IMR-90 (cell line): ENCODE measurements at regions not wholly inside any gene's neighbourhood (a gene's known extent, or its start where the extent isn't known, plus 50 kb on each side); places are given as distances from the start of the nearest gene placed in this dataset.

Experiments used
- BHLHE40 ChIP-seq: fragments of 150-350 bp; IDR thresholded peaks from 2 replicates; pipeline ENCODE4 v1.6.1; 2016; ENCODE audit warnings: mild to moderate bottlenecking, low read depth, low read length
- CEBPB ChIP-seq: IDR thresholded peaks from 2 replicates; pipeline ENCODE4 v1.6.1; 2012; ENCODE audit warnings: low read depth, low read length, improper control_type of control experiment
- ELK1 ChIP-seq: fragments of 150-350 bp; IDR thresholded peaks from 2 replicates; pipeline ENCODE4 v1.6.1; 2016; ENCODE audit warnings: low read depth, mild to moderate bottlenecking, low read length, moderate library complexity, borderline replicate concordance
- FOS ChIP-seq: fragments of 150-350 bp; IDR thresholded peaks from 2 replicates; pipeline ENCODE4 v1.6.1; 2016; ENCODE audit warnings: low read depth, low read length
- MAFK ChIP-seq: IDR thresholded peaks from 2 replicates; pipeline ENCODE4 v1.6.1; 2012; ENCODE audit warnings: low read depth, low read length, improper control_type of control experiment
- MAZ ChIP-seq: IDR thresholded peaks from 2 replicates; pipeline ENCODE4 v1.6.1; 2012; ENCODE audit warnings: low read depth, mild to moderate bottlenecking, low read length, improper control_type of control experiment, moderate library complexity, borderline replicate concordance
- MXI1 ChIP-seq: IDR thresholded peaks from 2 replicates; pipeline ENCODE4 v1.6.1; 2012; ENCODE audit warnings: low read depth, mild to moderate bottlenecking, low read length, moderate library complexity, borderline replicate concordance
- POLR2A ChIP-seq: IDR thresholded peaks from 2 replicates; pipeline ENCODE4 v1.6.1; 2012; ENCODE audit warnings: mild to moderate bottlenecking, low read depth, low read length
- RAD21 ChIP-seq: IDR thresholded peaks from 2 replicates; pipeline ENCODE4 v1.6.1; 2012; ENCODE audit warnings: low read length, improper control_type of control experiment
- RCOR1 ChIP-seq: IDR thresholded peaks from 2 replicates; pipeline ENCODE4 v1.6.1; 2012; ENCODE audit warnings: mild to moderate bottlenecking, low read length, improper control_type of control experiment; ENCODE audit not compliant: insufficient replicate concordance
- RFX5 ChIP-seq: IDR thresholded peaks from 2 replicates; pipeline ENCODE4 v1.8.0; 2012; ENCODE audit warnings: low read depth, mild to moderate bottlenecking, low read length, moderate library complexity
- SMC3 ChIP-seq: fragments of 150-350 bp; IDR thresholded peaks from 2 replicates; pipeline ENCODE4 v1.6.1; 2016; ENCODE audit warnings: low read depth, mild to moderate bottlenecking, antibody characterized with exemption, low read length, moderate library complexity
- TF ChIP-seq, protein P1 (sequence below): conservative IDR thresholded peaks from 2 replicates; pipeline ENCODE4 v1.5.1; 2012; ENCODE audit warnings: mild to moderate bottlenecking, low read depth, low read length, improper control_type of control experiment

- TF ChIP-seq, protein P1, sequence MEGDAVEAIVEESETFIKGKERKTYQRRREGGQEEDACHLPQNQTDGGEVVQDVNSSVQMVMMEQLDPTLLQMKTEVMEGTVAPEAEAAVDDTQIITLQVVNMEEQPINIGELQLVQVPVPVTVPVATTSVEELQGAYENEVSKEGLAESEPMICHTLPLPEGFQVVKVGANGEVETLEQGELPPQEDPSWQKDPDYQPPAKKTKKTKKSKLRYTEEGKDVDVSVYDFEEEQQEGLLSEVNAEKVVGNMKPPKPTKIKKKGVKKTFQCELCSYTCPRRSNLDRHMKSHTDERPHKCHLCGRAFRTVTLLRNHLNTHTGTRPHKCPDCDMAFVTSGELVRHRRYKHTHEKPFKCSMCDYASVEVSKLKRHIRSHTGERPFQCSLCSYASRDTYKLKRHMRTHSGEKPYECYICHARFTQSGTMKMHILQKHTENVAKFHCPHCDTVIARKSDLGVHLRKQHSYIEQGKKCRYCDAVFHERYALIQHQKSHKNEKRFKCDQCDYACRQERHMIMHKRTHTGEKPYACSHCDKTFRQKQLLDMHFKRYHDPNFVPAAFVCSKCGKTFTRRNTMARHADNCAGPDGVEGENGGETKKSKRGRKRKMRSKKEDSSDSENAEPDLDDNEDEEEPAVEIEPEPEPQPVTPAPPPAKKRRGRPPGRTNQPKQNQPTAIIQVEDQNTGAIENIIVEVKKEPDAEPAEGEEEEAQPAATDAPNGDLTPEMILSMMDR = no peak
- TF ChIP-seq RFX5 (no peak), POLR2A (no peak), MAFK (peak; percentile 20; the same call in 1 of the 2 replicates), BHLHE40 (no peak), RCOR1 (no peak), RAD21 (no peak), CEBPB (no peak), SMC3 (no peak), MAZ (no peak), MXI1 (no peak), ELK1 (no peak), FOS (no peak)
These were observed 59.8 kb upstream of the CD82 start for GRCh38 chr11:44505581-44506054.
